K562 (cell line): ENCODE measurements at regions not wholly inside any gene's neighbourhood (a gene's known extent, or its start where the extent isn't known, plus 50 kb on each side); places are given as distances from the start of the nearest gene placed in this dataset.

Experiments used
- ATAC-seq: fragments of 200-7000 bp; cut with Tn5 transposase; 3 replicates; pipeline ENCODE4 v1.9.1; 2020; ENCODE audit warnings: moderate library complexity
- BruUV-seq: library from RNA; stranded (reverse); fragments of 400-500 nt; replicated peaks from 2 replicates; lab custom pipeline; 2021; lab: Mats Ljungman, UMichigan
- CTCF ChIA-PET: fragments of 300-600 bp; formaldehyde crosslinking; extraction: SDS; loops from one replicate; lab custom pipeline; 2021; ENCODE audit warnings: low intra/inter-chr PET ratio; lab: Yijun Ruan, JAX
- POLR2A ChIA-PET: fragments of 300-600, 350-650 bp; sonication (Branson Sonifier 250); formaldehyde crosslinking; extraction: SDS; loops from one replicate; lab custom pipeline; 2021; ENCODE audit warnings: antibody characterized with exemption, inconsistent platforms; lab: Yijun Ruan, JAX
- DNase-seq, 4 experiments: peaks; one replicate each; pipeline versions ENCODE4 v3.0.0 to v3.0.0-alpha.2; 2011 to 2018; ENCODE audit warnings: low spot score in 3 of 4, mixed read lengths in 3 of 4; ENCODE audit errors: extremely low read depth in 1 of 4
- FAIRE-seq: peaks from 2 replicates; lab custom pipeline; 2011; peaks lifted over from hg19 to GRCh38; lab: Jason Lieb, UNC
- H2AFZ ChIP-seq: 2 replicates; pipeline ENCODE4 v1.6.0; 2011; ENCODE audit warnings: low read depth, low read length, control low read depth, inconsistent platforms
- H3K27ac ChIP-seq: fragments of 200-600 bp; 3 replicates; pipeline ENCODE4 v1.8.0; 2011; ENCODE audit warnings: low read depth, mild to moderate bottlenecking, control low read depth, inconsistent platforms, low read length, moderate library complexity, mixed read lengths; ENCODE audit errors: extremely low read depth
- H3K27me3 ChIP-seq, 2 experiments: fragments of 300-600 bp in 1 of 2; 2 replicates in 1 of 2; 3 replicates in 1 of 2; pipeline versions ENCODE4 v1.6.0 to v1.8.0; 2011; ENCODE audit warnings: inconsistent platforms in 2 of 2, low read length in 2 of 2, mild to moderate bottlenecking in 1 of 2, mixed read lengths in 1 of 2, moderate library complexity in 1 of 2; ENCODE audit not compliant: control insufficient read depth in 2 of 2, insufficient read depth in 2 of 2
- H3K36me3 ChIP-seq: fragments of 300-600 bp; 3 replicates; pipeline ENCODE4 v1.8.0; 2011; ENCODE audit warnings: mild to moderate bottlenecking, low read length, inconsistent platforms; ENCODE audit not compliant: control insufficient read depth, insufficient read depth
- H3K4me1 ChIP-seq, 2 experiments: fragments of 200-600 bp in 1 of 2; replicated peaks in 1 of 2; 2 replicates in 1 of 2; 3 replicates in 1 of 2; pipeline versions ENCODE4 v1.5.1 to v1.8.0; 2011; ENCODE audit warnings: inconsistent platforms in 2 of 2, low read length in 2 of 2, mild to moderate bottlenecking in 1 of 2, mixed read lengths in 1 of 2, moderate library complexity in 1 of 2; ENCODE audit not compliant: control insufficient read depth in 2 of 2, insufficient read depth in 2 of 2
- H3K4me2 ChIP-seq: 2 replicates; pipeline ENCODE4 v1.6.1; 2011; ENCODE audit warnings: low read length, control low read depth, inconsistent platforms, mixed read lengths; ENCODE audit not compliant: insufficient read depth
- H3K4me3 ChIP-seq: fragments of 200-600 bp; sonication (generic), shearing (Covaris generic); 2 replicates; pipeline ENCODE4 v1.5.1; 2016; ENCODE audit warnings: control low read depth, inconsistent platforms
- H3K79me2 ChIP-seq: fragments of 200-600 bp; 3 replicates; pipeline ENCODE4 v1.8.0; 2011; ENCODE audit warnings: low read length, inconsistent platforms; ENCODE audit not compliant: control insufficient read depth, insufficient read depth
- H3K9ac ChIP-seq, 2 experiments: 2 replicates each; pipeline versions ENCODE4 v1.6.0 to v1.6.1; 2011; ENCODE audit warnings: low read depth in 2 of 2, low read length in 2 of 2, control low read depth in 1 of 2, inconsistent platforms in 1 of 2, mild to moderate bottlenecking in 1 of 2, mixed read lengths in 1 of 2; ENCODE audit not compliant: insufficient read depth in 1 of 2
- H3K9me1 ChIP-seq: one replicate; pipeline ENCODE4 v1.6.0; 2011; ENCODE audit warnings: inconsistent platforms, mild to moderate bottlenecking, low read length, moderate library complexity; ENCODE audit not compliant: control insufficient read depth, insufficient read depth
- H3K9me3 ChIP-seq: replicated peaks from 2 replicates; pipeline ENCODE4 v1.5.1; 2011; ENCODE audit warnings: low read depth, low read length, inconsistent platforms; ENCODE audit not compliant: control insufficient read depth, insufficient read depth
- H4K20me1 ChIP-seq: replicated peaks from 2 replicates; pipeline ENCODE4 v1.6.1; 2011; ENCODE audit warnings: low read length, inconsistent platforms, mixed read lengths; ENCODE audit not compliant: control insufficient read depth, insufficient read depth
- MED1 ChIP-seq: sonication (generic); formaldehyde crosslinking; IDR thresholded peaks from 2 replicates; pipeline ENCODE4 v1.8.1; 2023; ENCODE audit warnings: missing genetic modification reagents, borderline replicate concordance
- ZNF124 ChIP-seq: sonication (generic); formaldehyde crosslinking; IDR thresholded peaks from 2 replicates; pipeline ENCODE4 v1.8.1; 2022; ENCODE audit warnings: missing genetic modification reagents
- WGBS: fragments of 100-300 bp; shearing (Covaris generic); methylation state at CpG from one replicate; pipeline ENCODE4 v1.1.6; 2016; ENCODE audit warnings: low coverage, mixed read lengths; ENCODE audit not compliant: insufficient coverage; ENCODE audit errors: missing lambda C conversion rate; 5-methylcytosine and 5-hydroxymethylcytosine counted together
- in situ Hi-C: fragments of 300-500 bp; cut with MboI; formaldehyde crosslinking; loops from 4 replicates; pipeline ENCODE4 v1.15.0; 2018; ENCODE audit warnings: inconsistent platforms, mixed read lengths
- intact Hi-C: fragments of 100-400 bp; cut with micrococcal nuclease; formaldehyde crosslinking; loops from 2 replicates; pipeline ENCODE4 v1.14.2; 2022
- TF ChIP-seq, protein P1 (sequence below): fragments of 450-650 bp; IDR thresholded peaks from one replicate; pipeline ENCODE4 v1.6.1; 2018; ENCODE audit warnings: mild to moderate bottlenecking, moderate library complexity; ENCODE audit not compliant: partially characterized antibody
- TF ChIP-seq, protein P2 (sequence below), 2 experiments: fragments of 450-650 bp in 1 of 2; sonication (generic) in 1 of 2; formaldehyde crosslinking; conservative IDR thresholded peaks; 2 replicates each; pipeline versions ENCODE4 v1.4.0 to v1.8.1; 2020 to 2022; ENCODE audit warnings: mild to moderate bottlenecking in 1 of 2, missing genetic modification reagents in 1 of 2
- TF ChIP-seq, protein P3 (sequence below): fragments of 250-450 bp; sonication (Bioruptor Pico); IDR thresholded peaks from 2 replicates; pipeline ENCODE4 v1.5.0; 2021
- TF ChIP-seq, protein P4 (sequence below): fragments of 150-350 bp; conservative IDR thresholded peaks from 2 replicates; pipeline ENCODE4 v1.6.1; 2014; ENCODE audit warnings: low read length

DNA sequence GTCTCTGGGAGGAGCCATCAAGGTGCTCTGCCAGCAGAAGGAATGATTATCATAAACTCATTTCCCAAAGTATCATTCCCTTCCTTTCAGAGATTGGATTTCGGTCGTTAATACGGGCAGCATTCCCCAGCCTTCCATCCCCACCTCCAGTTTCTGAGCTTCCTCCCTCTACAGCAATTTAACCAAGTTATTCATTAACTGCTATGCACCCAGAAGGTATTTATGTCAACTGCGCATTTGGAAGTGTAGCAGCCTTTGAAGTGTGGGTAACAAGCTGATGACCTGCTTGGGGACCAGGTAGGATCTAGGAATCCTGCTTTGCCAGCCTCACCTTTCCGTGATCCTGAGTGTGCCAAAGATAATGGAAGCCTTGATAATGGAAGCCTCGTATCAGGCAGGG lies 172.4 kb upstream of the IGSF21 start (continued):
- TF ChIP-seq, protein P1, sequence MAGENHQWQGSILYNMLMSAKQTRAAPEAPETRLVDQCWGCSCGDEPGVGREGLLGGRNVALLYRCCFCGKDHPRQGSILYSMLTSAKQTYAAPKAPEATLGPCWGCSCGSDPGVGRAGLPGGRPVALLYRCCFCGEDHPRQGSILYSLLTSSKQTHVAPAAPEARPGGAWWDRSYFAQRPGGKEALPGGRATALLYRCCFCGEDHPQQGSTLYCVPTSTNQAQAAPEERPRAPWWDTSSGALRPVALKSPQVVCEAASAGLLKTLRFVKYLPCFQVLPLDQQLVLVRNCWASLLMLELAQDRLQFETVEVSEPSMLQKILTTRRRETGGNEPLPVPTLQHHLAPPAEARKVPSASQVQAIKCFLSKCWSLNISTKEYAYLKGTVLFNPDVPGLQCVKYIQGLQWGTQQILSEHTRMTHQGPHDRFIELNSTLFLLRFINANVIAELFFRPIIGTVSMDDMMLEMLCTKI: no peak
- TF ChIP-seq, protein P2, sequence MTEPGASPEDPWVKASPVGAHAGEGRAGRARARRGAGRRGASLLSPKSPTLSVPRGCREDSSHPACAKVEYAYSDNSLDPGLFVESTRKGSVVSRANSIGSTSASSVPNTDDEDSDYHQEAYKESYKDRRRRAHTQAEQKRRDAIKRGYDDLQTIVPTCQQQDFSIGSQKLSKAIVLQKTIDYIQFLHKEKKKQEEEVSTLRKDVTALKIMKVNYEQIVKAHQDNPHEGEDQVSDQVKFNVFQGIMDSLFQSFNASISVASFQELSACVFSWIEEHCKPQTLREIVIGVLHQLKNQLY (CRISPR knock-in tag; conservative IDR thresholded peaks at IDR 0.05): no peak
- TF ChIP-seq, all 486 proteins: peak for 0

DNA sequence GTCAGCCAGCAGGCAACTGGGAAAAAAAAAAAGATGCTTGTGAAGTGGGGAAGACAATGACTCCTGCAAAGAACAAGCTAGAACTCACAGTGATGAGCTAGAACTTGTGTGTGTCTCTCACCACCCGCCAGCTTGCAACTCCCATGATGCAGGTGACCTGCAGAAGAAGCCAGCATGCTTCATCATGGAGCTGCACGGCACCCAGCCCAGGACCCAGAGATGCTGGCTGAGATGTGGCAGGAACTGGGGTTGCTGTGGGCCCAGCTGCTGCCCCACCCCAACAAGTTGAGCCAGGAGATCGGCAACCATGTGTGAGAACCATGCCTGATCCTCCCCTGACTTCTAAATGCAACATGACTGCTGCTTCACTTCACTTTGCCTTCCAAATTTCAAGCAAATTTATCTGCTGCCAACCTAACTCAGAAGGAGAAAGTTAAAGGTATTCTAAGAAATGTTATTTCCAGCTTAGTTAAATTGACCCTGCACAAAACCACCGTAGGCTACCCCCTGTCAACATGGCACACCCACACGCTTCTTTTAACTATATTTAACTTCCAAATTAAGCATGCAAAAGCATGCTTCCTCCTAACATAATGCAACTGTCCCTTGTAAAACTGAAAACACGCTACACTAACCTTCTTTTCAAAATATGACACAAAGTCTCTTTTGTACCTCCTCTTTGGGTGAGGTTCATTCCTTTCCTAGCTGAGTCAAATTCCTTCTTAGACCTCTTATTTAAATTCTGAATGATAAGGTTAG lies 166.0 kb upstream of the IGSF21 start:
- H3K27ac ChIP-seq: no peak overlapping the region
- CTCF ChIA-PET: no interaction called here
- H3K79me2 ChIP-seq: no peaks in the 10 kb centered on the region
- in situ Hi-C loops: no loop called here
- H3K4me1 ChIP-seq: no peaks in the 10 kb centered on the region
- no peak for DNase-seq
- H3K36me3 ChIP-seq: no peaks in the 10 kb centered on the region
- POLR2A ChIA-PET: interaction anchor here (1.2 kb wide), 1 partner anchor 11 kb away, joined by 4 read pairs; no protein-coding TSS in a partner anchor
- no TSS peak for BruUV-seq
- H3K9me1 ChIP-seq: no peaks in the 10 kb centered on the region
- H3K27me3 ChIP-seq: no peaks in the 10 kb centered on the region
- FAIRE-seq: no peak
- no peak overlapping the region for H3K4me2 ChIP-seq
- WGBS: 0% methylated on average over 6 of the region's 6 CpGs
- intact Hi-C loops: no loop called here
- H4K20me1 ChIP-seq: peaks cover 3% of the 10 kb centered on the region; the same call in 1 of the 2 replicates
- H3K9me3 ChIP-seq: no peaks in the 10 kb centered on the region
- no peak for ATAC-seq
- no peak overlapping the region for H3K9ac ChIP-seq
- TF ChIP-seq ZNF124 (CRISPR knock-in tag): no peak
- TF ChIP-seq MED1 (CRISPR knock-in tag): no peak
- TF ChIP-seq, protein P3, sequence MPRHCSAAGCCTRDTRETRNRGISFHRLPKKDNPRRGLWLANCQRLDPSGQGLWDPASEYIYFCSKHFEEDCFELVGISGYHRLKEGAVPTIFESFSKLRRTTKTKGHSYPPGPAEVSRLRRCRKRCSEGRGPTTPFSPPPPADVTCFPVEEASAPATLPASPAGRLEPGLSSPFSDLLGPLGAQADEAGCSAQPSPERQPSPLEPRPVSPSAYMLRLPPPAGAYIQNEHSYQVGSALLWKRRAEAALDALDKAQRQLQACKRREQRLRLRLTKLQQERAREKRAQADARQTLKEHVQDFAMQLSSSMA (CRISPR knock-in tag): no peak
- TF ChIP-seq, protein P4, sequence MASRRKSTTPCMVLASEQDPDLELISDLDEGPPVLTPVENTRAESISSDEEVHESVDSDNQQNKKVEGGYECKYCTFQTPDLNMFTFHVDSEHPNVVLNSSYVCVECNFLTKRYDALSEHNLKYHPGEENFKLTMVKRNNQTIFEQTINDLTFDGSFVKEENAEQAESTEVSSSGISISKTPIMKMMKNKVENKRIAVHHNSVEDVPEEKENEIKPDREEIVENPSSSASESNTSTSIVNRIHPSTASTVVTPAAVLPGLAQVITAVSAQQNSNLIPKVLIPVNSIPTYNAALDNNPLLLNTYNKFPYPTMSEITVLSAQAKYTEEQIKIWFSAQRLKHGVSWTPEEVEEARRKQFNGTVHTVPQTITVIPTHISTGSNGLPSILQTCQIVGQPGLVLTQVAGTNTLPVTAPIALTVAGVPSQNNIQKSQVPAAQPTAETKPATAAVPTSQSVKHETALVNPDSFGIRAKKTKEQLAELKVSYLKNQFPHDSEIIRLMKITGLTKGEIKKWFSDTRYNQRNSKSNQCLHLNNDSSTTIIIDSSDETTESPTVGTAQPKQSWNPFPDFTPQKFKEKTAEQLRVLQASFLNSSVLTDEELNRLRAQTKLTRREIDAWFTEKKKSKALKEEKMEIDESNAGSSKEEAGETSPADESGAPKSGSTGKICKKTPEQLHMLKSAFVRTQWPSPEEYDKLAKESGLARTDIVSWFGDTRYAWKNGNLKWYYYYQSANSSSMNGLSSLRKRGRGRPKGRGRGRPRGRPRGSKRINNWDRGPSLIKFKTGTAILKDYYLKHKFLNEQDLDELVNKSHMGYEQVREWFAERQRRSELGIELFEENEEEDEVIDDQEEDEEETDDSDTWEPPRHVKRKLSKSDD: no peak
- H2AFZ ChIP-seq: no peak overlapping the region
- no peak overlapping the region for H3K4me3 ChIP-seq
